IMR-90 (cell line): ENCODE measurements at regions not wholly inside any gene's neighbourhood (a gene's known extent, or its start where the extent isn't known, plus 50 kb on each side); places are given as distances from the start of the nearest gene placed in this dataset.

ENCODE experiments used
- ATAC-seq: fragments of 200-7000 bp; cut with Tn5 transposase; 2 replicates; pipeline ENCODE4 v1.9.1; 2020; ENCODE audit warnings: low read depth, mild to moderate bottlenecking, moderate library complexity
- BruUV-seq: library from RNA; stranded (reverse); fragments of 400-500 nt; replicated peaks from 2 replicates; lab custom pipeline; 2021; lab: Mats Ljungman, UMichigan
- CTCF ChIA-PET: fragments of 300-600 bp; formaldehyde crosslinking; extraction: SDS; loops from one replicate; lab custom pipeline; 2021; ENCODE audit warnings: antibody characterized with exemption; lab: Yijun Ruan, JAX
- POLR2A ChIA-PET: fragments of 300-600 bp; sonication (Branson Sonifier 250); formaldehyde crosslinking; loops from one replicate; lab custom pipeline; 2022; ENCODE audit warnings: antibody characterized with exemption; ENCODE audit not compliant: unreplicated experiment; lab: Charles Lee
- DNase-seq: peaks from one replicate; pipeline ENCODE4 v3.0.0; 2013
- H2AFZ ChIP-seq: replicated peaks from 2 replicates; pipeline ENCODE3; 2013; ENCODE audit warnings: low read length, mild to moderate bottlenecking; ENCODE audit not compliant: poor library complexity
- H2AK5ac ChIP-seq: 2 replicates; pipeline ENCODE4 v1.6.1; 2013; ENCODE audit warnings: low read depth, low read length, inconsistent platforms
- H2AK9ac ChIP-seq: replicated peaks from 2 replicates; pipeline ENCODE3; 2013; ENCODE audit warnings: mild to moderate bottlenecking, low read depth, low read length, moderate library complexity; ENCODE audit not compliant: poor library complexity
- H2BK120ac ChIP-seq: 2 replicates; pipeline ENCODE4 v1.6.1; 2013; ENCODE audit warnings: low read depth, low read length, inconsistent platforms
- H2BK15ac ChIP-seq: 3 replicates; pipeline ENCODE4 v1.6.1; 2013; ENCODE audit warnings: low read depth, low read length, inconsistent platforms
- H2BK20ac ChIP-seq: 2 replicates; pipeline ENCODE4 v1.6.1; 2013; ENCODE audit warnings: low read depth, mild to moderate bottlenecking, inconsistent platforms, low read length, moderate library complexity
- H2BK5ac ChIP-seq: 2 replicates; pipeline ENCODE4 v1.6.1; 2013; ENCODE audit warnings: mild to moderate bottlenecking, low read depth, low read length, inconsistent platforms; ENCODE audit not compliant: poor library complexity, severe bottlenecking
- H3K14ac ChIP-seq: replicated peaks from 2 replicates; pipeline ENCODE4 v1.6.1; 2013; ENCODE audit warnings: low read depth, low read length, inconsistent platforms
- H3K18ac ChIP-seq: 2 replicates; pipeline ENCODE4 v1.6.1; 2013; ENCODE audit warnings: low read depth, low read length, control low read depth
- H3K23ac ChIP-seq: 2 replicates; pipeline ENCODE4 v1.6.1; 2013; ENCODE audit warnings: low read depth, low read length, inconsistent platforms
- H3K27ac ChIP-seq: 2 replicates; pipeline ENCODE4 v1.5.1; 2013; ENCODE audit warnings: mild to moderate bottlenecking, control low read depth, low read length; ENCODE audit not compliant: insufficient read depth
- H3K27me3 ChIP-seq: 2 replicates; pipeline ENCODE4 v1.6.1; 2013; ENCODE audit warnings: low read length; ENCODE audit not compliant: control insufficient read depth, insufficient read depth
- H3K36me3 ChIP-seq: 2 replicates; pipeline ENCODE4 v1.6.1; 2013; ENCODE audit warnings: low read length, mixed read lengths; ENCODE audit not compliant: control insufficient read depth, insufficient read depth
- H3K4ac ChIP-seq: 2 replicates; pipeline ENCODE4 v1.6.1; 2013; ENCODE audit warnings: low read depth, low read length, inconsistent platforms
- H3K4me1 ChIP-seq: 2 replicates; pipeline ENCODE4 v1.6.1; 2013; ENCODE audit warnings: low read length, mixed read lengths; ENCODE audit not compliant: control insufficient read depth, insufficient read depth
- H3K4me2 ChIP-seq: 2 replicates; pipeline ENCODE4 v1.6.1; 2013; ENCODE audit warnings: low read depth, mild to moderate bottlenecking, control low read depth, low read length, moderate library complexity
- H3K4me3 ChIP-seq: 2 replicates; pipeline ENCODE4 v1.5.1; 2013; ENCODE audit warnings: low read depth, mild to moderate bottlenecking, control low read depth, low read length, moderate library complexity; ENCODE audit not compliant: insufficient read depth
- H3K56ac ChIP-seq: 2 replicates; pipeline ENCODE4 v1.6.1; 2013; ENCODE audit warnings: low read length, inconsistent platforms; ENCODE audit not compliant: insufficient read depth; ENCODE audit errors: extremely low read depth
- H3K79me1 ChIP-seq, 2 experiments: 2 replicates each; pipeline ENCODE4 v1.6.1; 2013; ENCODE audit warnings: low read length in 2 of 2, inconsistent platforms in 1 of 2, low read depth in 1 of 2
- H3K9ac ChIP-seq: 2 replicates; pipeline ENCODE4 v1.6.1; 2013; ENCODE audit warnings: low read depth, low read length, control low read depth
- H3K9me1 ChIP-seq: 2 replicates; pipeline ENCODE4 v1.6.1; 2013; ENCODE audit warnings: low read length, inconsistent platforms; ENCODE audit not compliant: insufficient read depth
- H3K9me3 ChIP-seq: 2 replicates; pipeline ENCODE4 v1.6.1; 2013; ENCODE audit warnings: low read length; ENCODE audit not compliant: control insufficient read depth, insufficient read depth
- H4K20me1 ChIP-seq: 2 replicates; pipeline ENCODE4 v1.6.1; 2013; ENCODE audit warnings: low read length, inconsistent platforms; ENCODE audit not compliant: insufficient read depth
- H4K5ac ChIP-seq: 2 replicates; pipeline ENCODE4 v1.6.1; 2013; ENCODE audit warnings: mild to moderate bottlenecking, low read depth, low read length, control low read depth
- H4K8ac ChIP-seq, 2 experiments: 2 replicates each; pipeline ENCODE4 v1.6.1; 2013; ENCODE audit warnings: low read depth in 2 of 2, low read length in 2 of 2, control low read depth in 1 of 2, inconsistent platforms in 1 of 2
- H4K91ac ChIP-seq: 2 replicates; pipeline ENCODE4 v1.6.1; 2013; ENCODE audit warnings: low read depth, low read length, inconsistent platforms; ENCODE audit not compliant: insufficient read depth
- CTCF ChIP-seq: conservative IDR thresholded peaks from 2 replicates; pipeline ENCODE4 v1.5.1; 2012; ENCODE audit warnings: mild to moderate bottlenecking, low read depth, low read length, improper control_type of control experiment
- ELK1 ChIP-seq: fragments of 150-350 bp; IDR thresholded peaks from 2 replicates; pipeline ENCODE4 v1.6.1; 2016; ENCODE audit warnings: low read depth, mild to moderate bottlenecking, low read length, moderate library complexity, borderline replicate concordance
- MAZ ChIP-seq: IDR thresholded peaks from 2 replicates; pipeline ENCODE4 v1.6.1; 2012; ENCODE audit warnings: low read depth, mild to moderate bottlenecking, low read length, improper control_type of control experiment, moderate library complexity, borderline replicate concordance
- NFE2L2 ChIP-seq: fragments of 150-350 bp; IDR thresholded peaks from 2 replicates; pipeline ENCODE4 v1.6.1; 2016; ENCODE audit warnings: low read depth, mild to moderate bottlenecking, low read length
- RCOR1 ChIP-seq: IDR thresholded peaks from 2 replicates; pipeline ENCODE4 v1.6.1; 2012; ENCODE audit warnings: mild to moderate bottlenecking, low read length, improper control_type of control experiment; ENCODE audit not compliant: insufficient replicate concordance
- RFX5 ChIP-seq: IDR thresholded peaks from 2 replicates; pipeline ENCODE4 v1.8.0; 2012; ENCODE audit warnings: low read depth, mild to moderate bottlenecking, low read length, moderate library complexity
- WGBS, 2 experiments: methylation state at CpG; one replicate each; pipeline versions ENCODE4 v1.1.5 to v1.1.7; 2013; ENCODE audit warnings: missing lambda C conversion rate in 2 of 2; ENCODE audit not compliant: insufficient read length in 1 of 2; ENCODE audit errors: extremely low coverage in 2 of 2; 5-methylcytosine and 5-hydroxymethylcytosine counted together
- dilution Hi-C: fragments of 300-500 bp; cut with HindIII; formaldehyde crosslinking; loops from one replicate; pipeline ENCODE4 v1.14.3; 2018; ENCODE audit warnings: low sequenced_read_pairs; ENCODE audit not compliant: unreplicated experiment
- in situ Hi-C: fragments of 300-500 bp; cut with MboI; formaldehyde crosslinking; loops from 3 replicates; pipeline ENCODE4 v1.14.3; 2019; ENCODE audit warnings: low sequenced_read_pairs, inconsistent platforms, mixed read lengths
- intact Hi-C: fragments of 100-400 bp; cut with micrococcal nuclease; formaldehyde crosslinking; loops from 2 replicates; pipeline ENCODE4 v1.10.0; 2022

GRCh38 chr9:16092142-16093091 is 539.6 kb downstream of the CCDC171 start:
- H2AK9ac ChIP-seq: no peak overlapping the region
- no peak overlapping the region; the same call in 1 of the 2 replicates for H3K4ac ChIP-seq
- H2BK20ac ChIP-seq: no peak overlapping the region
- TF ChIP-seq CTCF (no peak), NFE2L2 (no peak), ELK1 (no peak), RCOR1 (no peak), MAZ (no peak), RFX5 (no peak)
- H3K36me3 ChIP-seq: no peaks in the 10 kb centered on the region
- peak; percentile 51 for ATAC-seq
- 0 out of 2 replicates have a peak, but pooled peaks cover 5% of the 10 kb centered on the region for H3K4me1 ChIP-seq
- peak overlapping the region in 1 of 2 experiments; percentile 39; a peak in 1 of 4 replicates for H4K8ac ChIP-seq
- in situ Hi-C loops (no loop called here), dilution Hi-C loops (no loop called here), intact Hi-C loops (no loop called here)
- H3K9me3 ChIP-seq: no peaks in the 10 kb centered on the region
- no peaks in the 10 kb centered on the region for H4K20me1 ChIP-seq
- H3K56ac ChIP-seq: no peak overlapping the region
- ChIA-PET CTCF (interaction anchor here (0.7 to 1.3 kb wide), 3 partner anchors 10 to 53 kb away, joined by 3 read pairs; no protein-coding TSS in a partner anchor), POLR2A (no interaction called here)
- no peak overlapping the region; the same call in 1 of the 2 replicates for H4K5ac ChIP-seq
- no peak overlapping the region; the same call in 1 of the 2 replicates for H3K23ac ChIP-seq
- H2AK5ac ChIP-seq: no peak overlapping the region
- peak overlapping the region; percentile 47; the same call in 1 of the 2 replicates for H2BK120ac ChIP-seq
- H3K27me3 ChIP-seq: no peaks in the 10 kb centered on the region
- H3K18ac ChIP-seq: no peak overlapping the region; the same call in 1 of the 2 replicates
- no peaks in the 10 kb centered on the region for H3K79me1 ChIP-seq
- H3K14ac ChIP-seq: peak overlapping the region; percentile 55; the same call in 1 of the 2 replicates
- no peak overlapping the region for H2BK5ac ChIP-seq
- peak overlapping the region; percentile 31; the same call in 1 of the 3 replicates for H2BK15ac ChIP-seq
- whole genome bisulfite sequencing, 2 experiments: 42% methylated on average over 4 of the region's 12 CpGs; no CpG with 5 or more reads in 1 of the 2 experiments
- no peak overlapping the region for H4K91ac ChIP-seq
- no peak overlapping the region for H3K4me3 ChIP-seq
- peak overlapping the region; percentile 24 for H2AFZ ChIP-seq
- BruUV-seq: no TSS peak
- no peak for DNase-seq
- peak overlapping the region; percentile 44 for H3K4me2 ChIP-seq
- H3K9ac ChIP-seq: no peak overlapping the region
- H3K27ac ChIP-seq: no peak overlapping the region
- no peaks in the 10 kb centered on the region for H3K9me1 ChIP-seq
